Mammary epithelial cell (primary cell): ENCODE measurements at regions not wholly inside any gene's neighbourhood (a gene's known extent, or its start where the extent isn't known, plus 50 kb on each side); places are given as distances from the start of the nearest gene placed in this dataset.

Experiments
- CTCF ChIP-seq, 2 donors: IDR thresholded peaks in 1 of 2; conservative IDR thresholded peaks in 1 of 2; 2 replicates each; pipeline ENCODE4 v1.5.1; 2011 to 2012; ENCODE audit warnings: inconsistent platforms in 2 of 2, low read length in 2 of 2, mild to moderate bottlenecking in 2 of 2, control low read depth in 1 of 2, low read depth in 1 of 2; ENCODE audit not compliant: insufficient read depth in 1 of 2; ENCODE audit errors: extremely low read depth in 1 of 2
- EZH2 ChIP-seq: IDR thresholded peaks from 2 replicates; pipeline ENCODE4 v1.6.1; 2012; ENCODE audit warnings: low read length, inconsistent platforms, borderline replicate concordance

GRCh38 chr2:228549441-228550007 is 368.0 kb upstream of the SPHKAP start:
- TF ChIP-seq CTCF (conservative IDR thresholded peaks at IDR 0.05 in 1 of 2, IDR thresholded peaks at IDR 0.05 in 1 of 2; ENCODE audit: extremely low read depth in 1 of 2, insufficient read depth in 1 of 2, low read depth in 1 of 2, low read length in 2 of 2) (no peak), EZH2 (no peak)
